Limb (tissue), 2 donors: ENCODE measurements at regions not wholly inside any gene's neighbourhood (a gene's known extent, or its start where the extent isn't known, plus 50 kb on each side); places are given as distances from the start of the nearest gene placed in this dataset.

Experiments used
- DNase-seq, 2 donors: peaks; one replicate each; pipeline ENCODE4 v3.0.0-alpha.2; 2016; ENCODE audit errors: extremely low spot score in 2 of 2

- no peak for DNase-seq
These were observed 354.5 kb upstream of the SLC35B3 start for GRCh38 chr6:8789878-8790277.

- peak in 1 of 2 donors; percentile 40 for DNase-seq
These were observed 349.9 kb upstream of the SLC35B3 start for GRCh38 chr6:8785223-8785622.

GRCh38 chr6:8783191-8783590 lies 347.8 kb upstream of the SLC35B3 start:
- DNase-seq: no peak

- DNase-seq: no peak
These were observed 345.3 kb upstream of the SLC35B3 start for GRCh38 chr6:8780653-8781052.

GRCh38 chr6:8764733-8765132 lies 329.4 kb upstream of the SLC35B3 start:
- DNase-seq: no peak

GRCh38 chr6:8760951-8761350 lies 325.6 kb upstream of the SLC35B3 start:
- DNase-seq: no peak

GRCh38 chr6:8758412-8758811 lies 323.1 kb upstream of the SLC35B3 start:
- no peak for DNase-seq

- no peak for DNase-seq
These were observed 315.3 kb upstream of the SLC35B3 start for GRCh38 chr6:8750627-8751026.

- no peak for DNase-seq
These were observed 314.1 kb upstream of the SLC35B3 start for GRCh38 chr6:8749465-8749864.

- no peak for DNase-seq
These were observed 307.9 kb upstream of the SLC35B3 start for GRCh38 chr6:8743170-8743745.

GRCh38 chr6:8739454-8739853 lies 304.1 kb upstream of the SLC35B3 start:
- DNase-seq: no peak

GRCh38 chr6:8738951-8739350 lies 303.6 kb upstream of the SLC35B3 start:
- no peak for DNase-seq

GRCh38 chr6:8736156-8736895 lies 301.0 kb upstream of the SLC35B3 start:
- no peak for DNase-seq

GRCh38 chr6:8733879-8734278 lies 298.5 kb upstream of the SLC35B3 start:
- no peak for DNase-seq

- DNase-seq: no peak
These were observed 296.5 kb upstream of the SLC35B3 start for GRCh38 chr6:8731874-8732273.

- no peak for DNase-seq
These were observed 275.5 kb upstream of the SLC35B3 start for GRCh38 chr6:8710668-8711431.

- peak; percentile 55 to 72 for DNase-seq
These were observed 272.8 kb upstream of the SLC35B3 start for GRCh38 chr6:8707956-8708772.

- DNase-seq: no peak
These were observed 272.0 kb upstream of the SLC35B3 start for GRCh38 chr6:8707369-8707768.

- no peak for DNase-seq
These were observed 270.2 kb upstream of the SLC35B3 start for GRCh38 chr6:8705435-8706020.

GRCh38 chr6:8703059-8703458 lies 267.7 kb upstream of the SLC35B3 start:
- DNase-seq: no peak

GRCh38 chr6:8688821-8689220 lies 253.5 kb upstream of the SLC35B3 start:
- no peak for DNase-seq
